HG03457 (cell line): ENCODE measurements at regions not wholly inside any gene's neighbourhood (a gene's known extent, or its start where the extent isn't known, plus 50 kb on each side); places are given as distances from the start of the nearest gene placed in this dataset.
"Not testable (repeated sequence)": the region's sequence is repeated elsewhere in the genome, so short reads cannot be mapped to it uniquely, and the experiment has no call there.

Source experiments
- ATAC-seq: cut with Tn5 transposase; IDR thresholded peaks from one replicate; pipeline ENCODE4 v1.9.1; 2021; ENCODE audit warnings: moderate number of reproducible peaks; ENCODE audit not compliant: unreplicated experiment

DNA sequence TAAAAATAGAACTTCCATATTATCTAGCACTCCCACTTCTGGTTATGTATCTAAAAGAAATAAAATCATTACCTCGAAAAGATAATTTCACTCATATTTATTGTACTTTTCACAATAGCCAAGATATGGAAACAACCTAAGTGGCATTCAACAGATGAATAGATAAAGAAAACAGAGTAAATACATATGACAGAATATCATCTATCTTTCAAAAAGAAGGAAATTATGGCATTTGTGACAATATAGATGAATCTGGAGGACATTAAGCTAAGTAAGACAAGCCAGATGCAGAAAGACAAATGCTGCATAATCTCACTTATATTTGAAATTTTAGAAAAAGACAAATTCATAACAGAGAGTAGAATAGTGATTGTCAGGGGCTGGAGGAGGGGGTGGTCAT, 590.0 kb upstream of the ANO3 start:
- ATAC-seq = no peak

DNA sequence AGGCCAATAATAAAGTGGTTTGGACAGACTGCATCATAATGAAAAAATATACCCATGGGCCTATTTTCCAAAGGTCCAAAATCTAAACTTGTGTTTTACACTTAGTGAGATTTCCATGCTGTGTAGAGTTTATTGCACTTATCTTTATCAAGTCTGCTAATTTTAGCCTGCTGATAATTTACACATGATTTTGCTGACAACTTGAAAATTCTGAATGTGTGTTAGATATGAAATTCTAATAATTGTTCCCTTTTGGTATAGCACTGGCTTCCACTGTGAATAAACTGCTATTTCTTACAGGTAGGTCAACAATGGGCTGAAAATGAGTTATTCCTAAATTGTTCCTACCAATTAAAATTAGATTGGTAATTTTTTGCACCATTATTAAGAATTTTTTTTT, 589.1 kb upstream of the ANO3 start:
- ATAC-seq = no peak

DNA sequence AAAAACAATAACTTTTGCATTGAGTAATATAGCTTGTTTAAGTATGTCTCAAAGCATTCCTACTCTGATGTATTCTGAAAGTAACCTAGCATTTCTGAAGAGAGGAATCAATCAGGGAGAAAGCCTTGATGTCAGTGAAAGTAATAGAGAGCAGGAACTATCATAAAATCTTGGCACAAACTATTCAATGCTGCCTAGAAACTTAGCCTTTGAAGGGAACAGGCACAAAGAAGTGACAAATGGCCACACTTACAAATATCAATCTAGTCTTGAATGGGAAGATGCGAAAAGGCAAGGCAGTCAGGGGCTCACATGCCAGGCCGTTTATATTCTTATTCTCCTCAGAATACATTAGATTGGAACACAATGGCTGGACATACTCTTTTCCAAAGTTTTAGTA, 576.5 kb upstream of the ANO3 start:
- no peak for ATAC-seq

DNA sequence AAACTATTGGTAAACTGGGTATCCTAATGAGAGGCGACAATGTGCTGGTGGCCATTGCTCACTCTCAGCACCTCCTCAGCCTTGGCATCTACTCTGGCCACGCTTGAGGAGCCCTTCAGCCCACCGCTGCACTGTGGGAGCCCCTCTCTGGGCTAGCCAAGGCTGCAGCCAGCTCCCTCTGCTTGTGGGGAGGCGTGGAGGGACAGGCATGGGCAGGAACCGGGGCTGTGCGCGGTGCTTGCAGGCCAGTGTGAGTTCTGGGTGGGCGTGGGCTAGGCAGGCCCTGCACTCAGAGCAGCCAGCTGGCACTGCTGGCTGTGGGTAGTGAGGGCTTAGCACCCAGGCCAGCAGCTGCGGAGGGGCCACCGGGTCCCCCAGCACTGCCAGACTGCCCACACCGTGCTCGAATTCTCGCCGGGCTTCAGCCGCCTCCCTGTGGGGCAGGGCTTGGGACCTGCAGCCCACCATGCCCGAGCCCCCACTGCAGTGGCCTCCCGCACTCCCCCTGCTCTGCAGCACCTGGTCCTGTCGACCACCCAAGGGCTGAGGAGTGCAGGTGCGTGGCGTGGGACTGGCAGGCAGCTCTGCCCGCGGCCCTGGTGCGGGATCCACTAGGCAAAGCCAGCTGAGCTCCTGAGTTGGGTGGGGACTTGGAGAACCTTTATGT, 575.9 kb upstream of the ANO3 start:
- no peak for ATAC-seq

DNA sequence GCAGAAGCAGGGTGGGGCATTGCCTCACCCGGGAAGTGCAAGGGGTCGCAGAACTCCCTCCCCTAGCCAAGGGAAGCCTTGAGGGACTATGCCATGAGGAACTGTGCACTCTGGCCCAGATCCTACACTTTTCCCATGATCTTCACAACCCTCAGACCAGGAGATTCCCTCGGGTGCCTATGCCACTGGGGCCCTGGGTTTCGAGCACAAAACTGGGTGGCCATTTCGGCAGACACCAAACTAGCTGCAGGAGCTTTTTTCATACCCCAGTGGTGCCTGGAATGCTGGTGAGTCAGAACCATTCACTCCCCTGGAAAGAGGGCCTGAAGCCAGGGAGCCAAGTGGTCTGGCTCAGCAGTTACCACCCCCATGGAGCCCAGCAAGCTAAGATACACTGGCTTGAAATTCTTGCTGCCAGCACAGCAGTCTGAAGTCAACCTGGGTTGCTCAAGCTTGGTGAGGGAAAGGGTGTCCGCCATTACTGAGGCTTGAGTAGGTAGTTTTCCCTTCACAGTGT, 573.7 kb upstream of the ANO3 start:
- ATAC-seq = no peak

DNA sequence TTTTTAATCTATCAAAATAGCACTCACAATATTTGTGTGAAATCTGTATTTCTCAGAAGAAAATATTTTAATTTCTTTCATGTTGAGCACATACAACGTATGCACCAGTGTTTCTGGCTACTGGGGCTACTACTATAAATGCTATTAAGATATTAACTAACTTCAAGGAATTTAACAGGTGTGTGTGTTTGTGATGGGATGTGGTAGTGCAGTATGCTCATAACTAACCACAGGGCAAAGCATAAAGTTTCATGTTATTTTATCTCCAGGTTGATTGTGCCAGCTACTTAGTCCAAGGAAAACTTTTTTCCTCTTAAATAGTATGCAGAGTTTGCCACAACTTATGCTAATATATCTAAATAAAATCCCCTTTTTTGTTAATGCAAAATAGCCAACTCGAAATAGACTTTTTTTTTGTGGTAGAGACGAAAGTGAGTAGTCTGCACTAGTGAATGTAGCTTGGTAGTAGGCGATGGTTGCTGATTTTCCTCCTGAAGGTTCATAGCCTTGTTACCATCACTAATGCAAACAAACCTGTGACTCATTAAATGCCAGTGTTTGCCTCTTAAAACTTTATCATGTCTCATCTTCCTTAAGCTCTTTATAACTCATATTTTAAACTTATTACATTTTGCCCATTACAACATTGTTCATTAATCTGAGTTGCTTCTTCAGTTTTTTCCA, 565.5 kb upstream of the ANO3 start:
- ATAC-seq = no peak

DNA sequence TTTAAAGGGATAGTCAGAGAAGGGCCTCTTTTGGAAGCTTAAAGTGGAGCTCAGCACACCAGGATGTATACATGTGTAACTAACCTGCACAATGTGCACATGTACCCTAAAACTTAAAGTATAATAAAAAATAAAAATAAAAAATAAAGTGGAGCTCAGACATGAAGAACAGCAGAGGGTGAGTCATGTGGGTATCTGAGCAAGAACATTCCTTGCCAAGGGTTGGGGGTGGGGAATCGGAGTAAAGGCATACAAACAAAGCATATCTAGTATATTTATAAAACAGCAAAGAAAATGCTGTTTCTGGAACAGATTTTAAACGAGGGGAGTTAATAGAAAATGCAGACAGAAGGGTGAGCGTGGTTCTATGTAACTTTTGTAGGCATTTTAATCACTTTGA, 562.6 kb upstream of the ANO3 start:
- ATAC-seq = no peak

DNA sequence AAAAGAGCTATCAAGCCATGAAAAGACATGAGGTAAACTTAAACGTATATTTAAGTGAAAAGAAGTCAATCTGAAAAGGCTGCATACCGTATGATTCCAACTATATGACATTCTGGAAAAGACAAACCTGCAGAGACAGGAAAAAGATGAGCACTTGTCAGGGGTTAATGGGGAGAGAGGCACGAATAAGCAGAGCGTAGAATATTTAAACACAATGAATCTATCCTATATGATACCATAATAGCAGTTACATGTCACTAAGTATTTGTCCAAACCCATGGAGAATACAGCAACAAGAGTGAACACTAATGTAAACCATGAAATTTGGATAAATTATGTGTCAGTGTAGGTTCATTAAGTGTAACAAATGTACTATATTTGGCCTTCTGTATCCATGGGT, 560.3 kb upstream of the ANO3 start:
- ATAC-seq = no peak

DNA sequence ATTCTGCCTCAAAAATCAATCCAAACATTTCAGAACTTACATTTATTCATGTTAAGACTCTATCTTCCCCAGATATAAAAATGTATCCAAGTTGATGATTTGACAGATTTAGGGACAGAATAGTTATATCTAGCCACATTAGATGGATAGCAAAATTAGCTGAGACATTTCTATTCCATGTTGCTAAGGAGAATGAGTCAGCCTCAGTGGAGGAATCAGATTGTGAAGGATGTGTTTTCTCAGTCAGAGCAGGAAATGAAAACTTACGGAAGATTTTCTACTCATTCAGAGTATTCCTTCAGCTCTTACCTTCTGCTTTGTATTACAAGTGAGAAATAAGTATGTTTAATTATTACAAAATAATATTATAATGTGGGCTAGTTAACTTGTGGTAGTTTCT, 556.3 kb upstream of the ANO3 start:
- no peak for ATAC-seq

DNA sequence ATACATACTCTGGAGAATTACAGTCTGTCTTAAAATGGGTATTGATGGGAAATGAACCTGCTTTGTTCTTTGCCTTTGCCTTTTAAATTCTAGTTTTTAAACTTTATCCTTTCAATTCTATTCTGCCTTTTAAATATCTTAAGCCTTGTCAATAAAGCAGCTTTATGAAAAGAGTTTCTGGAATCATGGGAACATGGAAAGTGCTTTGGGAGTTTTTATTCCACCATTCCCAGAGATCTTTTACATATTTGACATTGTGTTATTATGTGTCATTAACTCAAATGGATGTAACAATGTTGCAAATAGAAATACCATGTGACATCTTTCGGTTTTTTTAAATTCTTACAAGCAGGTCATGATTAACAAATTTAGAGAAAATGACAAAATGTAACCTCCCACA, 555.7 kb upstream of the ANO3 start:
- no peak for ATAC-seq

DNA sequence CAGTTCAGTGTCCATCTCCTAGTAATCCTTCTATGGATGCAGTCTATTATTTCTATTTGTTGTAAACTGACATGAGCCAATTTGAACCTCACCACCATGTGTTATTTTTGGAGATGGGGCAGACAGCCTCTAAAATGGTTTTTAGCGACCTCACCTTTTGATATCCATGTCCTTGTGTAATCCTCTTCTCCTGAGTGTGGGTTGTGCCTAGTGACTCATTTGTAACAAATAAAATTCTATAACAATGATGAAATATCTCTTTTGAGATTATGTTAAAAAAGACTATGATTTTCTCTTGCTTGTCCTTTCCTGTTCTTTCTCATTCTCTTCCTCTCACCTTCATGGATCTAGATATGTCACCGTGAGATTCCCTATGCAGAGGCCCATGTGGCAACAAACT, 554.6 kb upstream of the ANO3 start:
- ATAC-seq = no peak

DNA sequence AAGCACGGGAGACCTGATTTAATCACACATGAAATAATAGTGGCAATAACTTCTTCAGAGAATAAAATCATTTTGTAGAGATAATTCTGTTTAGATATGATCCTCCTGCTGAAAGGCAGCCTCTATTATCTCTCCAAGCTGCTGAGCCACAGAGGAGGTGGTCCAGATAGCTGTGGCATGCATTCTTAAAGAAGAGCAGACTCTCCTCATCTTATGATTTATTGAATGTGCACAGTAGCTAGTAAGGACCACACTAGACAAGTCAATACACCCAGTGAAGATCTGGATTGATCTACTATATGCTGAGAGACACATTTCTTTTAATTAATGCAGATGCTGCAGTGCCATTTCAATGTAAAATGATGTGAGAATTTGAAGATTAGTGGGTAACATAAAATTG, 552.9 kb upstream of the ANO3 start:
- no peak for ATAC-seq

DNA sequence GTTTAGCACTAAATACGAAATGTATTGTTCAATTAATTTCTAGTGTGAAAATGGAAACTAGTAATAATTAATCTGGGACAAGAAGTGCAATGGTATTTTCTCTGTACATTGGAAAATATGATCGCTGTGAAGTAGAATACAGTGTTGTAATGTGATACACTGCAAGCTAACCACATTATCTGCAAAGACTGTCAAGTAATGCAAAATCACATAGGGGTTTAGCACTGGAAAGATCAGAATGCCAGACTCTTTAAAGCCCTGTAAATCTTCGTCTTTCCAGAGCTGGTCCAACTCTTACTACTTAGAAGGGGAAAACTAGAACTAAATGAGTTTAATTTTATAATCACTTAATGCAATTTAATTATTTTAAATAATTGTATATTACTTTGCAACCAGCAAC, 544.5 kb upstream of the ANO3 start:
- no peak for ATAC-seq

DNA sequence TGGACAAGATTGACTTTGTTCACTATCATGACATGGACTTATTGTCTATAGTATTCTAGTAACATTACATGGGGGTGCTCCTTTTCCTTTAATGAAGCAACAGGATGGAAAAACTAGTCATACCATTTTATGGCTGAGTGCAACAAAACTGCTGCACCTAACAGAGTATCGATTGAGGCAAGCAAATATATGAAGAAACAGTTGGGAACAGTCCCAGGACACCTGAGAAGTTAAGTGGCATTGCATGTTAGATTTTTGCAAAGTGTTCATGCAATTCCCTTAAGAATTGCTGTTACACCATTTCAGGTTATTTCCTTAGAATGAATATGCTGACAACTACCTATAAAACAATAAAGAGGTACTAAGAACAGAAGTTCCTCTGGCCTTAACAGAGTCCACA, 541.5 kb upstream of the ANO3 start:
- ATAC-seq = no peak

DNA sequence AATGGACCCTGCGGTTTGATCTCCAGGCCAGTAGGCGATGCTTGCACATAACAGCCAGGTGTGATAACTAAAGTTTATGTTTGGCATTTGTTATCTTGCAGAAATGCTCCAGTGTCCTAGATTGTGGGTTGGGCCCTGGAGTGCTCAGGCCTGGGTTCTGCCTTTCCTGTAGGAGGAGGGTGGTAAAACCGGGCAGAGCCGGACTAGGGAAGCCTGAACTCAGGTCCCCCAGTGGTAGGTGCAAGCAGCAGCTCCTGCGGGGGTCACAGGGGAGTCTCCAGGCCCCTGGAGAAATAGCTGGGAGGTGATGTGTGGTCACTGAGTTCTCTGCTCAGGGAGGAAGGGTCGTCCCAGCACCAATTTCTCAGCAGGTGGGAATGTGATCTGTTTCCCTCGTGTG, 538.3 kb upstream of the ANO3 start:
- no peak for ATAC-seq

DNA sequence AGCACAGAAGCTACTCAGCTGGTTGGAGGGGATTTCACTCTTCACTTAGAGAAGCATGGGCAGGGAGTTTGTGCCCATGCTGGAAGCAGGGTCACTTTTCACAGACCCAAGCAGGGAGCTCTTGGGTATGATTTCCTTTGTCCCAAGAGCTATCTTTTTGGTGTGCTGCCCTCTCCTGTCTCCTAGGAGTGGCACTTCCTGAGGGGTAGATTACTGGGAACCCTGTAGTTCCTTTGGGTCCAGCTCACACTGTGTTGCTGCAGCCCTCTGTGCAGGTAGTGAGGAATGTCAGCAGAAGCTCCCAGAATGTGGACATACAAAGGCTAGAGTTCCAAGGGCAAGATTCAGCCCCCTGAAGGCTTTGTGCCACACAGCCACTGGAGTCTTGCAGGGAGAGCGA, 537.1 kb upstream of the ANO3 start:
- no peak for ATAC-seq

DNA sequence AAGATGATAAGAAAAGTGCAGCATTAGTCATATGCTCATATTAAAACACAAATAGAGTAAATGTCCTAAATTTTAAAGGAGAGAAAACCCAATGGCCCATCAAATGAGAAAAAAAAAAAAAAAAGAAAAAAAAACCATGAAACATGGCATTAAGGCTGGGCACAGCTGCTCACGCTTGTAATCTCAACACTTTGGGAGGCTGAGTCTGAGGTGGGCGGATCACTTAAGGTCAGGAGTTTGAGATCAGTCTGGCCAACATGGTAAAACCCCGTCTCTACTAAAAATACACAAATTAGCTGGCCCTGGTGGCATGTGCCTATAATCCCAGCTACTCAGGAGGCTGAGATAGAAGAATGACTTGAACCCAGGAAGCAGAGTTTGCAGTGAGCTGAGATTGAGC, 515.5 kb upstream of the ANO3 start:
- ATAC-seq = no peak

DNA sequence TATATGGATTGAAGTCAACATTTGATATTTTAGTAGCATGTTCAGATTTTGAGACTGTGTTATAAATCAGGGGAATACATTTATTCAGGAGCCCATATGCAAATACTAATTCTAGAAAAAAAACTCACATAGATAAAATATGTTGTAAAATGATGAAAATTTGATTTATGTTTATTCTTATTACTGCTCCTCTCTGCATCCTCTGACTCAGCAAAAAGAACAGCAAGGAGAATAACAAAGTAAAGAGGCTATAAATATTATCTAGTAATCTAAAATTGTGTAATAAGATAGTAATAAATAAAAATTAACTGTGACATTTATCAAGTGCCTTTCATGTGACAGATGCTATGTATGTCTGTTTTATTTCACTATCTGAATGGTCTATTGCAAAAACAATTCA, 507.2 kb upstream of the ANO3 start:
- ATAC-seq = no peak

DNA sequence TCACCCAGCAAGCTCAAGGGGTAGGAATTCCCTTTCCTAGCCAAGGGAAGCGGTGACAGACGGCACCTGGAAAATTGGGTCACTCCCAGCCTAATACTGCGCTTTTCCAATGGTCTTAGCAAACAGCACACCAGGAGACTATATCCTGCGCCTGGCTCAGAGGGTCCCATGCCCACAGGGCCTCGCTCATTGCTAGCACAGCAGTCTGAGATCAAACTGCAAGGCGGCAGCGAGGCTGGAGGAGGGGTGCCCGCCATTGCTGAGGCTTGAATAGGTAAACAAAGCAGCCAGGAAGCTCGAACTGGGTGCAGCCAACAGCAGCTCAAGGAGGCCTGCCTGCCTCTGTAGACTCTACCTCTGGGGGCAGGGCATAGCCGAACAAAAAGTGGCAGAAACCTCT, 500.4 kb upstream of the ANO3 start:
- ATAC-seq = not testable (repeated sequence)

DNA sequence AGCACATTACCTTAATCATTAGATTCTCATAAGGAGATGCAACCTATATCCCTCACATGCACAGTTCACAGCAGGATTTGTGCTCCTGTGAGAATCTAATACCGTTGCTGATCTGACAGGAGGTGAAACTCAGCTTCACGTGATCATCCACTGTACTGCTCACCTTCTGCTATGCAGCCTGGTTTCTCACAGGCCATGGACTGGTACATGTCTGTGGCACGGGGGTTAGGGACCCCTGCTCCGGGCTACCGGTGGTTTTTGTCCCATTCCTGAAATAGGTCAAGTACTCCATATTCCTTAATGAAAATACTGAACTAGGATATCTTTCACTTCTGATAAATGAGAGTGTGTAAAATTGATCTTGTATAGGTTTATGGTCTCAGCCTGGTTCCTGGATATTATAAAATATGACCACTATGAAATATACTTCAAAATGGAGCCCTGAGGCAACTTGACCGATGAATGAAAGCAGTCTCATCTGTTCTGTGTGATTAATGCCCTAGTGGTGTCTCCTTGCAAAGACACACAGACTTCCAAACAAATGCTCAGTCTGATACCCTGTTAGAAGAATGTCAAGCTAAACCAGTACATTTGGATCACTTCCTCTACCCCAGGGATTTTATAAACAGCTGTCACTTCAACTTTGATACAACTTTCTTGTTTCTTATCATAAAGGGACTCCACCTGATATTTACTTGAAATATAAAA, 492.9 kb upstream of the ANO3 start:
- ATAC-seq = no peak

DNA sequence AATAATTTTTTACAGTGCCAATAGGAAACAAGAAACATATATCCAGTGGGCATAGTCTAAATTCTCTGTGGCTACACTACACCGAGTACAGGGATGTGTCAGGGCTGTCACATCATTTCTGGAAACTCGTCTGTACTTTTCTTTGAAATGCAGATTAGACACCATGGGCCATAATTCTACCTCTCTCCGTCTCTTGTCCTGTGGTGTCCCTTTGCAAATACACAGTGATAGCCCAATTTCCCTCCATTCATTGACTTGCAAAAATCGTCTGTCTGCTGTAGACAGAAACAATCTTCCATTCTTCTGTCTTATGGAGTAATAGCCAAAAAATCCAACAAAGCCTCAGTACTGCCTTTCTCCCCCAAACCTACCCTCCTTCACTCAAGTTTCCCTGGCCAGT, 487.1 kb upstream of the ANO3 start:
- ATAC-seq = no peak

DNA sequence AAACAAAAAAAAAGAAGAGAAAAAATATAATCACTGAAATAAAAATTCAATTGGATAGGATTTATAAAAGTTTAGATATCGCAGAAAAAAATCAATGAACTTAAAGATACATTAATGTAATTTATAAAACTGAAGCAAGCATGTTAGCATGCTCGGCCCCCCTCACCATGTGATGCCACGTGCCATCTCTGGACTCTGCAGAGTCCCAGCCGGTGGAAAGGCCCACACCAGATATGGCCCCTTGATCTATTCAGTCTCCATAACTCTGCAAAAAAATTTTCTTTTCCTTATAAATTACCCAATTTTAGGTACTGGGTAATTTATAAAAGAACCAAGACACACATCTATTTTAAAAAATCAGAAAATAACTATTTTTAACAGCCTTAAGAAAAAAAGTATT, 476.0 kb upstream of the ANO3 start:
- ATAC-seq = no peak
